COLO668 (cell line): ENCODE measurements at regions not wholly inside any gene's neighbourhood (a gene's known extent, or its start where the extent isn't known, plus 50 kb on each side); places are given as distances from the start of the nearest gene placed in this dataset.
A peak's percentile ranks its signal among the peaks of the same experiment; 100 is the strongest.

Experiments used
- DNase-seq: peaks from one replicate; lab custom pipeline; 2025; ENCODE audit not compliant: unreplicated experiment; lab: John Stamatoyannopoulos, UW

- no peak for DNase-seq
Observed at GRCh38 chr3:1540686-1541085, 447.9 kb downstream of the CNTN6 start.

DNA sequence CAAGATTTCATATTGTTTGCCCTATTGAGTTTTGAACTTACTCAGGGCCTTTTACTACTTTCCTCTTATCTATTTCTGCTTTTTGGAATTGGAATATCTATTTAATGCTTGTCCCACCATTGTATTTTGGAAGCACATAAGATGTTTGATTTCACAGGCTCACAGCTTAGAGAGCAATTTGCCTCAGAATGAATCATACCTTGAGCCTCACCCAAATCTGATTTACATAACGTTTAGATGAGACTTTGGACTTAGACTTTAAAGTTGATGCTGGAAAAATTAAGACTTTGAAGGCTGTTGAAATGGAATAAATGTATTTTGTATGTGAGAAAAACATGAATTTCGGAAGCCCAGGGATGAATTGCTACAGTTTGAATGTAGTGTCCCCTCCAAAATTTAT, 458.9 kb downstream of the CNTN6 start:
- DNase-seq: no peak

GRCh38 chr3:1552831-1553230, 460.0 kb downstream of the CNTN6 start:
- DNase-seq: no peak

GRCh38 chr3:1561427-1561826, 468.6 kb downstream of the CNTN6 start:
- DNase-seq: no peak

DNA sequence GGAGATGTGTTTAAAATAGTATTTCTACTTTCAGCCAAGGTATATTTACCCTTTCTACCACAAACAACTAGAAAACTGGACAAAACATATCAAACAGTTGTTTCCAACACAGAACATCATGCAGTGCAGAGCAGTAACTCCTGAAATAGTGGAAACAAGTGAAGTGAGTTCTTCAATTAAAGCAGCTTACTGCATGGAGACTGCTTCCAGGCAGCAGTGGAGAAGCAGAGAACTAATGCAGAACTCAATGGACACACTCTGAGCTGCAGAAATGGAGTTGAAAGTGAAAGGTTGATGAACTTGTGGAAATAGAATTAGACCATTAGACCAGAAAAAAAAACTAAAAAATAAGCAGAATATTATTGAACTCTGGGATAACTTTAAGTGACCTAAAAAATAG, 478.9 kb downstream of the CNTN6 start:
- no peak for DNase-seq

DNA sequence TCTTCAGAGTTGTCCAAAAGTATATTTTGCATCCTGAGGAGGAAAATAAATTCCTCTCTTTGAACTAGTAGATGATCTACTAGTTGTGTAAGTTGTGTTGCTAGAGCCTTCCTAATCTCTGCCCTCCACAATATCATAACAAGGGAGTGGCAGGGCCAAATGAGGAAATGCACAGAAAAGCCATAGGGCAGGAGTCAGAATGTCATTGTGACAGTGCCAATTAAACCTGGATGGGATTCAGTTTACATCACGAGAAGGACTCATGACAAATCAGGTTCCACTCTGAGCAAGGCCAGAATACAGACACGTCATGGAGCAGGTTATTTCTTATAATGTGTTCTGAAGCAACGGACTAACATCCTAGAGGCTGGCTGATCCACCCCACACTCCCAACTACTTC, 483.2 kb downstream of the CNTN6 start:
- no peak for DNase-seq

DNA sequence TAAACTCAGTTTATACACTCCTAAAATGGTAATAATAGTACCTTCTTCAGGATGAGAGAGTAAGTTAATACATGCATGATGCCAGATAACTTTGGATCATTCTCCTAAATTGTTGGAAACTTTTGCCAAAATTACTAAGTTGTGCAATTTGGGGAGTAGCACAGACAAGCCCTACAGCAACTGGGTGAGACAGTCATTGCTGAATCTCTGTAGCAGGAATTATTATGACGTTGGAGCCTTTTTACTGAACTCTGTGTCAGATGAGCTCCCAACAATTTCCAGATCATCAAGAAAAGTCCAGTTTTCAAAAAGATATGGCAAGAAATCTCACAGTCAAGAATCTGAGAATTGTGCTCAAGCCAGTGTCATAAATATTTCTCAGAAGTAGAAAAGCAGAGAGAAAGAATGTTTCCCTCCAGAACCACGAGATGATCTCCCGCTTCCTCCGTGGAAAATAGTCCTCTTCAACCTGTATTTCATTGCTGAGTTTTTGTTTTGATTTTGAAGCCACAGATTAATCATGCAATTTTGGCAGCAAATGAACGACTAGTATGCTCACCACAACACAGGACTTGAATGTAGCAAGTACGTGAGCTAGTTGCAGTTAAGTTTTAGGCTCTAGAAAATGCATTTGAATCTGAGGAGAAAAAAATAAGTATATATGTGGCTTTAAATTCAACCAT, 485.4 kb downstream of the CNTN6 start:
- no peak for DNase-seq

GRCh38 chr3:1583044-1583443, 490.2 kb downstream of the CNTN6 start:
- no peak for DNase-seq

- no peak for DNase-seq
Observed at GRCh38 chr3:1587426-1587825, 494.6 kb downstream of the CNTN6 start.

GRCh38 chr3:1591327-1592028, 498.7 kb downstream of the CNTN6 start:
- no peak for DNase-seq

GRCh38 chr3:1594940-1595339, 502.1 kb downstream of the CNTN6 start:
- no peak for DNase-seq

DNA sequence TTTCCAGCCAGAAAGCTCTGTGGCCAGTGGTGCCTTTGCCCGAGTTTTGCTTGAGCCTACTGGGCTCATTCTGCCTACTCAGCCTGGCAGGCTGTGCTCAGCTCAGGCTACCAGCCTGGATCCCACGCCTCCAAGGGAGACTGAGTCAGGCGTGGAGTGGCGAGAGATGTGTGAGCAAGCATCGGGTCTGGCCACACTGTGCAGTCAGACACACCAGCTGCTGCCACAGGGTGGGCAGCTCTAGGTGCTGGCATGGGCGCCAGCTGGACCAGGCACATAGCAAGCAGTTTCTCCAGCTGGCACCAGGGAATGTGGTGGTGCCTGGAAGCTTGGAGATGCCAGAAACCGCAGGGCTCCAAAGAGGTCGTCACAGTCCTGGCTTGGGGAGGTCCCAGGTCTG, 498.5 kb upstream of the CNTN4 start:
- DNase-seq: no peak

DNA sequence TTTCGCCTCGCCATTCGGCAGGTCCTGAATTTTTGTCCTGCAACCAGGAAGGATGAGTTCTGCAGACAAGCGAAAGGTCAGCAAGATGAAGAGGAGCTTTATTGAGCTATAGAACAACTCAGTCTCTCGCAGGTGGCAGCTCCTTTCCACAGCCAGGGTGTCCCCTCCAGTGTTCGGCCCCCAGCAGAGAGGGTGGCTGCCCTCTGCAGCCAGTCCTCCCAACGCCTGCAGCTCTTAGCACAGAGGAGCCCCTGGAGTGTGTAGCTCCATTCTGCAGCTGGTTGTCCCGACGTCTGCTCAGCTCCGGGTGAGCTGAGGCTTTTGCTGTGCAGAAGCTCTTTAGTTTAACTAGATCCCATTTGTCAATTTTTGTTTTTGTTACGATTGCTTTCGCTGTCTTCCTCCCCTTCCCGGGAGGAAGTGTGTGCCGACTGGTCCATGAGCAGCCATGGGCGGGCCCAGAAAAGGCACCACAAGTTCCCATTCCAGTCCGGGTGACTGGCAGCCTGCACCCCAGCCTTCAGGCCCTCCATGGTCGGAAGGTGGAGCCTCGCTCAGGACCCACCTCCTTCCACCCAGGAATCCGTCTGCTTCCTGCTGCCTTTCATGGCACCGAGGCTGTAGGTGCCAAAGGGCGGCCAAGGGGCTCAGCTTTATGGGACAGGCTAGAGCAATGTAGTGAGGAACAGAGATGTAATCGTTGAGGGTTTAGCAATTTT, 497.8 kb upstream of the CNTN4 start:
- no peak for DNase-seq

GRCh38 chr3:1609416-1609815, 489.2 kb upstream of the CNTN4 start:
- DNase-seq: peak; percentile 44

DNA sequence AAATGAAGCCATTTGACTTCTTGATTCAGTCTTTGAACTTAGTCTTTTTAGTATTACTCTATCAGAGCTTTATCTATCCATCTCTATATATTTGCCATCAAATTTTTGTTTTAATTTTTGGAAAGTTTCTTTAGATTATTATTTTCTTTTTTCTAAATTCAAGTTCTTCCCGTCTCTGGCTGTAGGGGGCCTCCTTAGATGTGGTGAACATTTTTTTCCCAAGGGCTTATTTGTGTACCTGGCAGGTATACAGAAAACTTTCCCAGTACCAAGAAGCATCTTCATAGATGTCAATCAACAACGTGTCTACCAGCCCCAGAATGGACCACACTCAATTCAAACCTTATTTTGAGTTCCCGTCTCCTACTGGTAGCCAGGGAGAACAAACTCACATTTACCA, 486.8 kb upstream of the CNTN4 start:
- DNase-seq: no peak

GRCh38 chr3:1613962-1614361, 484.7 kb upstream of the CNTN4 start:
- DNase-seq: no peak

GRCh38 chr3:1616744-1617143, 481.9 kb upstream of the CNTN4 start:
- DNase-seq: peak; percentile 18

GRCh38 chr3:1623896-1624295, 474.8 kb upstream of the CNTN4 start:
- no peak for DNase-seq

DNA sequence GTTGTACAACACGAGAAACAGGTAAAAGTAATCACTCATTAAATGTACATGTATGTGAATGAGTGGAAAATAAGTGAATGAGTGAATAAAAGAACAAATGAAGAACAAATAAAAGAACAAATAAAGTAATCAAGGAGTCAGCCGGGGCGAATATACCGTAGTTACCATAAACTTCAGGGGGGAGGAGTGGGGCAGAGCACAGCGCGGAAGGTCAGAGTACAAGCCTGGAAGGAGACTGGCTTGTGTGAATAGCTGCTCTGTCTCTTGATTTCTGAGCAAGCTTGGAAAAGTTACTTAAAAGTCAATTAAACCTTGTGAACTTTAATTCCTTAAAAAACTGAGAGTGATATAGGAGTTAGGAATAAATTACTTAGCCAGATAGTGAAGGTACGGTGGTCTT, 466.5 kb upstream of the CNTN4 start:
- no peak for DNase-seq

GRCh38 chr3:1661839-1662238, 436.8 kb upstream of the CNTN4 start:
- no peak for DNase-seq

- no peak for DNase-seq
Observed at GRCh38 chr3:1664266-1664665, 434.4 kb upstream of the CNTN4 start.

DNA sequence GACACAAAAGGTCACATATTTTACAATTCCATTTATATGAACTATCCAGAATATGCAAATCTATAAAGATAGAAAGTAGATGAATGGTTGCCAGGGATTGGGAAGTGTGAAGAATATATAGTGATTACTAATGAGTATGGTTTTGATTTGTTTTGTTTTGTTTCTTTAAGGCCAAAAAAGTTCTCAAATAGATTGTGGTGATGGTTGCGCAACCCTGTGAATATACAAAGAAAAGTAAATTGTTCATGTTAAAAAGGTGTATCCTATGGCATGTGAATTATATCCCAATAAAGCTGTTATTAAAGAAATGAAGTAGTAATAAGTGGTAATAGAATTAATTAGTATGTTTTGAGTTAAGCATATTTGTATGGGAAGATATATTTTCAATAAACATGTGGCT, 431.8 kb upstream of the CNTN4 start:
- DNase-seq: no peak
